ENCODE measurements at regions not wholly inside any gene's neighbourhood (a gene's known extent, or its start where the extent isn't known, plus 50 kb on each side); places are given as distances from the start of the nearest gene placed in this dataset.

DNA sequence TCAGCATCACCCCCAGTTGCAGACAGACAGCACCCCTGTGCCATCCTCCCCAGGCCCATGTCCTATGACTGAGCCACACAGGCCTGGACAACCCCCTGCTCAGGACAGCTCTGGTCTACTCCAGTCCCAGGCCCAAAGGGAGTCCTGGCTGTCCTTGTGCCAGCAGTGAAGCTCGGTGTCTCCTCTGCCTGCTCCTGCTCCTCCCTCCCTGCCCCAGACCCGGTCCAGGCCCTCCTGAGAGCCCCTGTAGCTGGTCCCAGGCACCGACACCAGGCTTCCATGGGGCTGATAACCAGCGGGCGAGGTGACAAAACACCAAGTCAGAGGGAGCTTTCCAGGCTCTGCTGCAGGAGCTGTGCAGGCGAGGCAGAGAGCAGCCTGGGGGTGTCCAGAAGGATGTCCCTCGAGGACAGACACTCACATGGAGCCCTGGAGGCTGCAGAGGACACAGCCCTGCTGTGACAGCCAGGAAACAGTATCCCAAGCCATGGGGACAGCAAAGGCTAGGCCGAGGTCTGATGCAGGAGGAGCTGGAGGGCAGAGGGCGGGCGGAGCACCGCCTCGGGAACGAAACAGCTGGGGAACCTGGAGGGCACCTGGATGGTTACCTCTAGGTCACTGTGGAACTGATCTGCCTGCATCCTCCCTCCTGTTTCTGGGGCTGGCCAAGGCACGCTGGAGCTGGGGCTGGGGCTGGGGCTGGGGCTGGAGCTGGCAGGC is 103.8 kb upstream of the PRR20G start:
- no peak for TF ChIP-seq TARDBP (IDR thresholded peaks at IDR 0.05)
- no peak for TF ChIP-seq ARNT (IDR thresholded peaks at IDR 0.05)
- TF ChIP-seq CTBP1 (IDR thresholded peaks at IDR 0.05; ENCODE audit: borderline replicate concordance) = no peak
- TF ChIP-seq, protein P1, sequence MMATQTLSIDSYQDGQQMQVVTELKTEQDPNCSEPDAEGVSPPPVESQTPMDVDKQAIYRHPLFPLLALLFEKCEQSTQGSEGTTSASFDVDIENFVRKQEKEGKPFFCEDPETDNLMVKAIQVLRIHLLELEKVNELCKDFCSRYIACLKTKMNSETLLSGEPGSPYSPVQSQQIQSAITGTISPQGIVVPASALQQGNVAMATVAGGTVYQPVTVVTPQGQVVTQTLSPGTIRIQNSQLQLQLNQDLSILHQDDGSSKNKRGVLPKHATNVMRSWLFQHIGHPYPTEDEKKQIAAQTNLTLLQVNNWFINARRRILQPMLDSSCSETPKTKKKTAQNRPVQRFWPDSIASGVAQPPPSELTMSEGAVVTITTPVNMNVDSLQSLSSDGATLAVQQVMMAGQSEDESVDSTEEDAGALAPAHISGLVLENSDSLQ (IDR thresholded peaks at IDR 0.05) = no peak
- TF ChIP-seq ZNF384 (IDR thresholded peaks at IDR 0.05) = no peak
- TF ChIP-seq HDGF (IDR thresholded peaks at IDR 0.05; ENCODE audit: borderline replicate concordance) = no peak
- TF ChIP-seq FOXK2 (IDR thresholded peaks at IDR 0.05) = no peak
- no peak for TF ChIP-seq ELF4 (IDR thresholded peaks at IDR 0.05)
- no peak for TF ChIP-seq LEF1 (IDR thresholded peaks at IDR 0.05; ENCODE audit: borderline replicate concordance)
- TF ChIP-seq FOXM1 (IDR thresholded peaks at IDR 0.05; ENCODE audit: borderline replicate concordance) = no peak
- TF ChIP-seq BHLHE40 (IDR thresholded peaks at IDR 0.05; ENCODE audit: borderline replicate concordance) = no peak
- no peak for TF ChIP-seq L3MBTL2 (conservative IDR thresholded peaks at IDR 0.05)
- TF ChIP-seq SUZ12 (IDR thresholded peaks at IDR 0.05) = no peak
- no peak for TF ChIP-seq FOXA1 (IDR thresholded peaks at IDR 0.05)
- no peak for TF ChIP-seq SP1 (IDR thresholded peaks at IDR 0.05)
- TF ChIP-seq NFRKB (IDR thresholded peaks at IDR 0.05) = no peak
- CTCF ChIA-PET = no interaction called here
- DNase-seq (ENCODE audit: extremely low spot score) = no peak
- POLR2A ChIA-PET = no interaction called here

DNA sequence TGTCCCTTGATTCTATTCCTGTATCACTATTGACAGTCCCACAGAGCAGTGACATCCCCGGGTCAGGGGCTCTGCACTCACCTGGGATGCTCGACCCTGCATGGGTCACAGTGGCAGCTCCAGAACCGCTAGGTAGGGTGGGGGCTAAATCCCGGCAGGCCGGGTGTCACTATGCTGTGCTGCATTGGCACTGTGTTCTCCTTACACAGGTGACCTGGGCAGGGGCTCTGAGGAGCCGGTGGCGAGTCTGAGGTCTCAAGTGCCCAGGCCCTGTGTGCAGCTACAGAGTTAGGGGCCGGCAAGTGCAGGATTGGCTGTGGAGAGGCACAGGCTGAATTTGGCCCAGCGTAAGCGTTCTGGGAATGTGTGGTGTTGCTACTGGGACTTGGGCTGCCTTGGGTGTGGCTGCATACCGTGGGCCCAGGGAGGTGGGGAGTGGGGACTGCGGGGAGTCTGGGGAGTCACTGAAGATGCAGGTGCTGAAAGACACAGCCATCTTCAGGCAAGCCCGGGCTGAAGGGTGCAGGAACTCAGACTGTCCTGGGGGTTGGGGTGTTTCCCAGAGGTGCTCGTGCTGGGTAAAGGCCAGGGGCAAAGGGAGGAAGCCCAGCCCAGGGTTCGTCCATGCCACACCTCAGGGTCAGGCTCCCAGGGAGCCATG is 102.6 kb upstream of the PRR20G start:
- CTCF ChIA-PET = no interaction called here
- POLR2A ChIA-PET = no interaction called here
- no peak for DNase-seq (ENCODE audit: extremely low spot score)
- TF ChIP-seq NFRKB (IDR thresholded peaks at IDR 0.05) = no peak
- TF ChIP-seq ZNF384 (IDR thresholded peaks at IDR 0.05) = no peak
- no peak for TF ChIP-seq ELF4 (IDR thresholded peaks at IDR 0.05)
- TF ChIP-seq HDGF (IDR thresholded peaks at IDR 0.05; ENCODE audit: borderline replicate concordance) = no peak
- no peak for TF ChIP-seq ARNT (IDR thresholded peaks at IDR 0.05)
- no peak for TF ChIP-seq LEF1 (IDR thresholded peaks at IDR 0.05; ENCODE audit: borderline replicate concordance)

DNA sequence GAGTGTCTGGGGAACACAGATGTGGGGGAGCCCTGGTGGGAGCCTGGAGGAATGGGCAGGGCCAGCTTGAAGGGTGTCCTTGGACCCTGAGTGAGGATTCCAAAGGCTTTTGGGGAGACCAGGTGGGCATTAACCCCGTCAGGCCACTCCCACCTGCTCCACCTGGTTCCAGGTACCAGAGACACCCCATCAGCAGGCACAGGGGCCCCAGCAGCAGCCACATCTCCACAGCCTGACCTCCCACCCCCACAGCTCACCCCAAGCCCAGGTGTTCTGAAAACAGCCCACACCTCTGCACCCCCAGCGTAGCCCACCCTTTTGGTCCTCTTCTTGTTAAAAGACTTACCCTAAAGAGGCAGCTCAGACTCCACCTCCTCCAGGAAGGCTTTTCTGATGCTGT is 102.1 kb upstream of the PRR20G start:
- TF ChIP-seq ELF4 (IDR thresholded peaks at IDR 0.05) (no peak), SUZ12 (IDR thresholded peaks at IDR 0.05) (no peak), NFRKB (IDR thresholded peaks at IDR 0.05) (no peak), FOXK2 (IDR thresholded peaks at IDR 0.05) (no peak), BHLHE40 (IDR thresholded peaks at IDR 0.05; ENCODE audit: borderline replicate concordance) (no peak), FOXA1 (IDR thresholded peaks at IDR 0.05) (no peak), LEF1 (IDR thresholded peaks at IDR 0.05; ENCODE audit: borderline replicate concordance) (no peak), TARDBP (IDR thresholded peaks at IDR 0.05) (no peak)
- ChIA-PET POLR2A (no interaction called here), CTCF (no interaction called here)
- no peak for DNase-seq (ENCODE audit: extremely low spot score)

DNA sequence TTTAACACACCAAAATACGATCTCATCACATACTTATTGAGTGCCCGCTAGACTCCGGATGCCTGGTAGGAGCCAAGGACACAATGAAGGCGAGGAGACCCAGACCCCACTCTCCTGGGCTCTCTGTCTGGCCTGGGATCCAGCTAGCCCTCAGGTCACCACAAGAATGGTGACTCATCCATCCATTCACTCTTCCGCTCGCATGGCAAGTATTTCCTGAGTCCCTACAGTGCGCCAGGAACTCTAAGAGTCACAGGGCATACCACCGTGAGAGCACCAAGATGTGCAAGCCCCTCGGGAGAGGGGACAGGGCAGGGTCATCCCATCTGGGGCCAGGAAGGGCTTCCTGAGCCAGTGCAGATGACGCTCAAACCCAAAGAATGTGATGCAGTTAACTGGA is 101.6 kb upstream of the PRR20G start:
- CTCF ChIA-PET = no interaction called here
- POLR2A ChIA-PET = no interaction called here
- TF ChIP-seq CTBP1 (IDR thresholded peaks at IDR 0.05; ENCODE audit: borderline replicate concordance) (no peak), SUZ12 (IDR thresholded peaks at IDR 0.05) (no peak), NFRKB (IDR thresholded peaks at IDR 0.05) (no peak), FOXM1 (IDR thresholded peaks at IDR 0.05; ENCODE audit: borderline replicate concordance) (no peak)
- DNase-seq (ENCODE audit: extremely low spot score) = no peak

DNA sequence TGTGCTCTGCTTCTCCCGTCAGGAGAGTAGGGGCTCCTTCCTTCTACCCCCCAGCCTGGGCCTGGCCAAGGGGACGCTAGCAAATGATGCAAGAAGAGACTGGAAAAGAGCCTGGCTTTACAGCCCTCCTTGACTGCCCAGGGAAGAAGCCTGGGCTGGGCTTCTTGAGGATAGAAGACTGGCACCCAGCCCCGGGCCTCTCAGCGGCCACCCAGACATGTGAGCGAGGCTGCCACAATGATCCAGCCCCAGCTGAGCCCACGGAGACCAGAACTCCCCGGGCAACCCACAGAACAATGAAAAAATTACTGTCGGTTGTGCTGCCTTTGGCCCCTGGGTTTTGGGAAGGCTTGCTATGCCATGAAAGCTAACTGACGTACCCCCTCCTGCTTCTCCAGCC is 100.6 kb upstream of the PRR20G start:
- TF ChIP-seq BHLHE40 (IDR thresholded peaks at IDR 0.05; ENCODE audit: borderline replicate concordance) = no peak
- no peak for TF ChIP-seq ELF4 (IDR thresholded peaks at IDR 0.05)
- TF ChIP-seq FOXK2 (IDR thresholded peaks at IDR 0.05) = no peak
- no peak for TF ChIP-seq FOXA1 (IDR thresholded peaks at IDR 0.05)
- no peak for TF ChIP-seq SUZ12 (IDR thresholded peaks at IDR 0.05)
- no peak for TF ChIP-seq SP1 (IDR thresholded peaks at IDR 0.05)
- no peak for TF ChIP-seq CTBP1 (IDR thresholded peaks at IDR 0.05; ENCODE audit: borderline replicate concordance)
- TF ChIP-seq L3MBTL2 (conservative IDR thresholded peaks at IDR 0.05) = no peak
- no peak for TF ChIP-seq HDGF (IDR thresholded peaks at IDR 0.05; ENCODE audit: borderline replicate concordance)
- no peak for TF ChIP-seq ZNF384 (IDR thresholded peaks at IDR 0.05)
- TF ChIP-seq ARNT (IDR thresholded peaks at IDR 0.05) = no peak
- ChIA-PET CTCF (no interaction called here), POLR2A (no interaction called here)
- DNase-seq (ENCODE audit: extremely low spot score) = no peak

DNA sequence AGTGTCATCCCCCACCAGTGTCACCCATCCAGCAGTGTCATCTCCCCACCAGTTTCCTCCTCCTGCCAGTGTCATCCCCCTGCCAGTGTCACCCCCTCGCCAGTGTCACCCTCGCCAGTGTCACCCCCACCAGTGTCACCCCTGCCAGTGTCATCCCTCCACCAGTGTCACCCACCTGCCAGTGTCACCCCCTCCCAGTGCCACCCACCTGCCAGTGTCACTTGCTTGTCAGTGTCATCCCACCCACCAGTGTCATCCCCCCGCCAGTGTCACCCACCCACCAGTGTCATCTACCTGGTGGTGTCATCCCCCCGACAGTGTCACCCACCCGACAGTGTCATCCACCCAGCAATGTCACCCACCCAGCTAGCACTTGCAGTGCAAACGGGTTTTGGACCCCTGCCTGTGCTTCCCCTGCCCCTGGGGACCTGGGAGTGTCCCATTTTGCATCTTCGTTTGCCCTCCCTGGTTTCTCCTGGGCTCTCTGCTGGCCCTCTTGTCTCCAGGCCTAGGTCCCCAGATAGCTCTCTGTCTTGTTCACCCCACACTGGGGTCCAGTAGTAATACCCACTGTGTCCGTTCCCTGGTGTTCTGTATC is 99.8 kb upstream of the PRR20G start:
- no peak for TF ChIP-seq FOXK2 (IDR thresholded peaks at IDR 0.05)
- no peak for TF ChIP-seq CTBP1 (IDR thresholded peaks at IDR 0.05; ENCODE audit: borderline replicate concordance)
- TF ChIP-seq TARDBP (IDR thresholded peaks at IDR 0.05) = no peak
- no peak for TF ChIP-seq ZNF384 (IDR thresholded peaks at IDR 0.05)
- TF ChIP-seq FOXA1 (IDR thresholded peaks at IDR 0.05) = no peak
- no peak for TF ChIP-seq L3MBTL2 (conservative IDR thresholded peaks at IDR 0.05)
- no peak for TF ChIP-seq NFRKB (IDR thresholded peaks at IDR 0.05)
- no peak for TF ChIP-seq BHLHE40 (IDR thresholded peaks at IDR 0.05; ENCODE audit: borderline replicate concordance)
- TF ChIP-seq HDGF (IDR thresholded peaks at IDR 0.05; ENCODE audit: borderline replicate concordance) = no peak
- TF ChIP-seq, protein P1 (IDR thresholded peaks at IDR 0.05) = no peak
- TF ChIP-seq FOXM1 (IDR thresholded peaks at IDR 0.05; ENCODE audit: borderline replicate concordance) = no peak
- no peak for TF ChIP-seq LEF1 (IDR thresholded peaks at IDR 0.05; ENCODE audit: borderline replicate concordance)
- no peak for TF ChIP-seq ELF4 (IDR thresholded peaks at IDR 0.05)
- no peak for TF ChIP-seq ARNT (IDR thresholded peaks at IDR 0.05)
- no peak for TF ChIP-seq SUZ12 (IDR thresholded peaks at IDR 0.05)
- POLR2A ChIA-PET = no interaction called here
- DNase-seq (ENCODE audit: extremely low spot score) = no peak
- CTCF ChIA-PET = no interaction called here

Data from HEK293T (cell line).